ENCODE measurements at regions not wholly inside any gene's neighbourhood (a gene's known extent, or its start where the extent isn't known, plus 50 kb on each side); places are given as distances from the start of the nearest gene placed in this dataset.

- no peak overlapping the region for H3K4me3 ChIP-seq (ENCODE audit: low read depth, low read length)
- TF ChIP-seq CTCF (IDR thresholded peaks at IDR 0.05; ENCODE audit: low read depth, low read length), result no peak
These were observed 285.3 kb downstream of the RPLP1 start for GRCh38 chr15:69737916-69738315.

- no peak for TF ChIP-seq CTCF (IDR thresholded peaks at IDR 0.05; ENCODE audit: low read depth, low read length)
These were observed 288.1 kb downstream of the RPLP1 start for GRCh38 chr15:69740684-69741083.

GRCh38 chr15:69742361-69742760 lies 289.7 kb downstream of the RPLP1 start:
- TF ChIP-seq CTCF (IDR thresholded peaks at IDR 0.05; ENCODE audit: low read depth, low read length), result no peak
- H3K4me3 ChIP-seq (ENCODE audit: low read depth, low read length), result no peak overlapping the region

More at GRCh38 chr15:69740684-69741083, 288.1 kb downstream of the RPLP1 start:
- H3K4me3 ChIP-seq (ENCODE audit: low read depth, low read length), result no peak overlapping the region

GRCh38 chr15:69743091-69743490 lies 290.5 kb downstream of the RPLP1 start:
- H3K4me3 ChIP-seq (ENCODE audit: low read depth, low read length), result no peak overlapping the region
- TF ChIP-seq CTCF (IDR thresholded peaks at IDR 0.05; ENCODE audit: low read depth, low read length), result no peak

- H3K4me3 ChIP-seq (ENCODE audit: low read depth, low read length), result no peak overlapping the region
- no peak for TF ChIP-seq CTCF (IDR thresholded peaks at IDR 0.05; ENCODE audit: low read depth, low read length)
These were observed 292.0 kb downstream of the RPLP1 start for GRCh38 chr15:69744391-69745162.

GRCh38 chr15:69747193-69747592 lies 294.6 kb downstream of the RPLP1 start:
- no peak for TF ChIP-seq CTCF (IDR thresholded peaks at IDR 0.05; ENCODE audit: low read depth, low read length)
- no peak overlapping the region for H3K4me3 ChIP-seq (ENCODE audit: low read depth, low read length)

- H3K4me3 ChIP-seq (ENCODE audit: low read depth, low read length), result no peak overlapping the region
- TF ChIP-seq CTCF (IDR thresholded peaks at IDR 0.05; ENCODE audit: low read depth, low read length), result no peak
These were observed 295.5 kb downstream of the RPLP1 start for GRCh38 chr15:69748131-69748530.
